Osteocyte (in vitro differentiated cells): ENCODE measurements at regions not wholly inside any gene's neighbourhood (a gene's known extent, or its start where the extent isn't known, plus 50 kb on each side); places are given as distances from the start of the nearest gene placed in this dataset.

Experiments
- DNase-seq: peaks from one replicate; pipeline ENCODE4 v3.0.0; 2021; ENCODE audit warnings: mixed read lengths; ENCODE audit not compliant: unreplicated experiment; ENCODE audit errors: extremely low spot score
- H3K27ac Mint-ChIP-seq: one replicate; pipeline ENCODE4 v1.8.0; 2021; ENCODE audit warnings: mild to moderate bottlenecking, mixed read lengths; ENCODE audit not compliant: unreplicated experiment
- H3K27me3 Mint-ChIP-seq: one replicate; pipeline ENCODE4 v1.8.0; 2021; ENCODE audit warnings: mixed read lengths; ENCODE audit not compliant: unreplicated experiment
- H3K36me3 Mint-ChIP-seq: one replicate; pipeline ENCODE4 v1.8.0; 2021; ENCODE audit warnings: mixed read lengths; ENCODE audit not compliant: unreplicated experiment
- H3K4me1 Mint-ChIP-seq: one replicate; pipeline ENCODE4 v1.8.0; 2021; ENCODE audit warnings: mixed read lengths; ENCODE audit not compliant: unreplicated experiment
- H3K4me3 Mint-ChIP-seq: one replicate; pipeline ENCODE4 v1.8.0; 2021; ENCODE audit warnings: mild to moderate bottlenecking, moderate library complexity, mixed read lengths; ENCODE audit not compliant: unreplicated experiment
- H3K9me3 Mint-ChIP-seq: one replicate; pipeline ENCODE4 v1.8.0; 2021; ENCODE audit warnings: mixed read lengths; ENCODE audit not compliant: unreplicated experiment
- CTCF ChIP-seq: fragments of 200-600 bp; sonication (generic); IDR thresholded peaks from 2 replicates; pipeline ENCODE4 v1.5.0; 2021; ENCODE audit warnings: antibody characterized with exemption, mild to moderate bottlenecking, moderate library complexity

- TF ChIP-seq CTCF: no peak
- no peaks in the 10 kb centered on the region for H3K4me1 Mint-ChIP-seq
- H3K4me3 Mint-ChIP-seq: no peak overlapping the region
- H3K36me3 Mint-ChIP-seq: no peaks in the 10 kb centered on the region
- no peak for DNase-seq
- no peak overlapping the region for H3K27ac Mint-ChIP-seq
- no peaks in the 10 kb centered on the region for H3K9me3 Mint-ChIP-seq
- H3K27me3 Mint-ChIP-seq: no peaks in the 10 kb centered on the region
Measured at GRCh38 chr10:85433248-85433647, 933.3 kb downstream of the GRID1 start.

- no peak for DNase-seq
- peaks cover 12% of the 10 kb centered on the region for H3K9me3 Mint-ChIP-seq
- no peaks in the 10 kb centered on the region for H3K27me3 Mint-ChIP-seq
- no peak overlapping the region for H3K27ac Mint-ChIP-seq
- H3K36me3 Mint-ChIP-seq: no peaks in the 10 kb centered on the region
- H3K4me1 Mint-ChIP-seq: no peaks in the 10 kb centered on the region
- no peak overlapping the region for H3K4me3 Mint-ChIP-seq
- TF ChIP-seq CTCF: no peak
Measured at GRCh38 chr10:85444868-85445267, 921.7 kb downstream of the GRID1 start.

- Mint-ChIP-seq H3K27ac (no peak overlapping the region), H3K36me3 (no peaks in the 10 kb centered on the region), H3K4me3 (no peak overlapping the region), H3K9me3 (peaks cover 9% of the 10 kb centered on the region), H3K4me1 (no peaks in the 10 kb centered on the region), H3K27me3 (no peaks in the 10 kb centered on the region)
- no peak for DNase-seq
- TF ChIP-seq CTCF: no peak
Measured at GRCh38 chr10:85445702-85446101, 920.9 kb downstream of the GRID1 start.

- no peak for DNase-seq
- TF ChIP-seq CTCF: no peak
- Mint-ChIP-seq H3K27ac (no peak overlapping the region), H3K36me3 (no peaks in the 10 kb centered on the region), H3K27me3 (no peaks in the 10 kb centered on the region), H3K4me1 (no peaks in the 10 kb centered on the region), H3K4me3 (no peak overlapping the region), H3K9me3 (peaks cover 14% of the 10 kb centered on the region)
Measured at GRCh38 chr10:85446827-85447226, 919.8 kb downstream of the GRID1 start.

GRCh38 chr10:85447690-85448089 lies 918.9 kb downstream of the GRID1 start:
- no peaks in the 10 kb centered on the region for H3K27me3 Mint-ChIP-seq

More at GRCh38 chr10:85447690-85448089, 918.9 kb downstream of the GRID1 start:
- Mint-ChIP-seq H3K36me3 (no peaks in the 10 kb centered on the region), H3K4me1 (no peaks in the 10 kb centered on the region), H3K27ac (no peak overlapping the region), H3K4me3 (no peak overlapping the region), H3K9me3 (peaks cover 14% of the 10 kb centered on the region)
- no peak for DNase-seq
- no peak for TF ChIP-seq CTCF
